ENCODE measurements at regions not wholly inside any gene's neighbourhood (a gene's known extent, or its start where the extent isn't known, plus 50 kb on each side); places are given as distances from the start of the nearest gene placed in this dataset.

GRCh38 chr3:117131259-117131658 is 421.7 kb downstream of the TUSC7 start:
- no peak for DNase-seq (ENCODE audit: low spot score)
- no peak overlapping the region for H3K4me3 ChIP-seq
- no peak for TF ChIP-seq CTCF (IDR thresholded peaks at IDR 0.05)
- H3K27ac ChIP-seq: no peak overlapping the region

- no peak overlapping the region for H3K27ac ChIP-seq
- no peak for TF ChIP-seq CTCF (IDR thresholded peaks at IDR 0.05)
- no peak overlapping the region for H3K4me3 ChIP-seq
- DNase-seq (ENCODE audit: low spot score): no peak
Measured at GRCh38 chr3:117133066-117133465, 423.5 kb downstream of the TUSC7 start.

DNA sequence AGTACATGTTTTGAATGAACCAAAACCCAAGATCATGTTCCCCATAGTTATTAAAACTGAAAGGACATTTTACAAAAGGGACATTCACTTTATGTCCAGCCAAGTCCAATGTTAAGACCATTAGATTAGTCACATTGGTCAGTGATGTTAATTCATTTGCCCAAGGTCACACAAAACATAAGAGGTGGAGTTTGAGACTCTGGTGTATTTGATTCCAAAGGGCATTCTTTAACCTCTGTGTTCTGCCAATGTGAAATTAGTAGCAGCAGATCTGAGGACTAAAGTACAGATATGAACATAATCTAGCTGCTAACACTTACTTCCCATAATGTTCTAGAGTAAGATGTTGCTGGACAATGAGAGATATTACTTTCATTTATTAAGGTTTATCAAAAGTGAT is 425.6 kb downstream of the TUSC7 start:
- Histone ChIP-seq H3K4me3 (no peak overlapping the region), H3K27ac (no peak overlapping the region)
- TF ChIP-seq CTCF (IDR thresholded peaks at IDR 0.05): no peak
- no peak for DNase-seq (ENCODE audit: low spot score)

GRCh38 chr3:117136003-117136402 is 426.4 kb downstream of the TUSC7 start:
- no peak for DNase-seq (ENCODE audit: low spot score)
- Histone ChIP-seq H3K27ac (no peak overlapping the region), H3K4me3 (no peak overlapping the region)
- no peak for TF ChIP-seq CTCF (IDR thresholded peaks at IDR 0.05)

DNA sequence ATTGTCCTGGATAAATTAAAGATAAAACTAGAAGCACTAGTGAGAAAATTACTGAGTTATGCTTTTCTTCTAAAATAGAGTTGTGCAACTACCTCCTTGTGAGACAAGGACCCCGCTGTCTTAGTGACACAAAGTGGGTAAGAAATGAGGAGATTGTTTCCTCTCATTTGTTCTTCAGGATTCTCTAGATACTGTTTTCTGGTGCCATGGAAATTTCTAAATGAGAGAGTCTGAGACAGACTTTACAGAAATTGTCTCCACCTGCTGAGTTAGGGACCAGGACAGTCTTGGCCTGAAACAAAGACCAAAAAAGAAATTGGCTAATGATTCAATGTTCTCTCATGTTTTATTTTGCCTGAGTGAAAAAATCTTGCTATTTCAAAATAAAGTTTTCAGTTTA is 427.5 kb downstream of the TUSC7 start:
- Histone ChIP-seq H3K4me3 (no peak overlapping the region), H3K27ac (no peak overlapping the region)
- TF ChIP-seq CTCF (IDR thresholded peaks at IDR 0.05): no peak
- no peak for DNase-seq (ENCODE audit: low spot score)

GRCh38 chr3:117139681-117140080 is 430.1 kb downstream of the TUSC7 start:
- TF ChIP-seq CTCF (IDR thresholded peaks at IDR 0.05): no peak
- no peak for DNase-seq (ENCODE audit: low spot score)
- H3K27ac ChIP-seq: no peak overlapping the region
- no peak overlapping the region for H3K4me3 ChIP-seq

DNA sequence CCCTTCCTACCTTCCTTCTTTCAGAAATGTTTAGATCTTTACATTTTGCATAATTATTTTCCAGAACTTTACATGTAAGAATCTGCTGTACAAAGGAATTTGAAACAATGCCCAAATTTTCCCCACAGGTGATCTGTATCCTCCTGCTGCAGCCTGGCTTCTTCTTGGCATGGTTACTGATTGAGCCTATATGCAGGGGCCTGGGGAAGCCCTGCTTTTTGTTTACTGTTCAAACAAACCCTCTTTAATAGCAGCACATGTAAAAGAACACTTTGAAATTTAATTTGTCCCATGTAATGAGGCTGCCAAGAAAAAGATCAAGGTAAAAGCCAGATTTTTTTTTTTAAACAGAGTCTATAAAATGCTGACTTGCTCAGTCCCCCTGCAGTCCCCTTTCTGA is 432.2 kb downstream of the TUSC7 start:
- no peak for TF ChIP-seq CTCF (IDR thresholded peaks at IDR 0.05)
- Histone ChIP-seq H3K27ac (no peak overlapping the region), H3K4me3 (no peak overlapping the region)
- no peak for DNase-seq (ENCODE audit: low spot score)

All from coronary artery (tissue), 2 donors.